ENCODE measurements at regions not wholly inside any gene's neighbourhood (a gene's known extent, or its start where the extent isn't known, plus 50 kb on each side); places are given as distances from the start of the nearest gene placed in this dataset.

DNA sequence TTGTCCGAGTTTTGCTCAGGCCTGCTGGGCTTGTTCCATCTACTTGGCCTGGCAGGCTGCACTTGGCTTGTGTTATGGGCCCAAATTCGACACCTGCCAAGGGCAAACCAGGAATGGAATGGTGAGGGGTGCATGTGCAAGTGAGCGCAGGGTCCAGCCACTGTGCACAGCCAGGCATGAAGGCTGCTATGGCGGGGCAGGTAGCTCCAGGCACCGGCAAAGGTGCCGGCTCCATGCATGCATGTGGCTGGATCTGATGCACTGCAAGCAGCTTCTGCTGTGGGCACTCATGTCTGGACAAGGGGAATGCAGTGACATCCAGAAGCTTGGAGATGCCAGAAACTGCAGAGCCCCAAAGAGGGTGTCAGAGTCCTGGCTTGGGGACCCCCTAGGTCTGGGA, 463.0 kb downstream of the EPHA3 start:
- H3K36me3 ChIP-seq (ENCODE audit: control insufficient read depth, insufficient read depth, low read length) = no peaks in the 10 kb centered on the region
- no peaks in the 10 kb centered on the region for H3K27me3 ChIP-seq (ENCODE audit: control insufficient read depth, insufficient read depth, low read length)
- H3K4me3 ChIP-seq (ENCODE audit: low read depth, low read length) = no peak overlapping the region
- no peak for FAIRE-seq
- TF ChIP-seq, protein P1, sequence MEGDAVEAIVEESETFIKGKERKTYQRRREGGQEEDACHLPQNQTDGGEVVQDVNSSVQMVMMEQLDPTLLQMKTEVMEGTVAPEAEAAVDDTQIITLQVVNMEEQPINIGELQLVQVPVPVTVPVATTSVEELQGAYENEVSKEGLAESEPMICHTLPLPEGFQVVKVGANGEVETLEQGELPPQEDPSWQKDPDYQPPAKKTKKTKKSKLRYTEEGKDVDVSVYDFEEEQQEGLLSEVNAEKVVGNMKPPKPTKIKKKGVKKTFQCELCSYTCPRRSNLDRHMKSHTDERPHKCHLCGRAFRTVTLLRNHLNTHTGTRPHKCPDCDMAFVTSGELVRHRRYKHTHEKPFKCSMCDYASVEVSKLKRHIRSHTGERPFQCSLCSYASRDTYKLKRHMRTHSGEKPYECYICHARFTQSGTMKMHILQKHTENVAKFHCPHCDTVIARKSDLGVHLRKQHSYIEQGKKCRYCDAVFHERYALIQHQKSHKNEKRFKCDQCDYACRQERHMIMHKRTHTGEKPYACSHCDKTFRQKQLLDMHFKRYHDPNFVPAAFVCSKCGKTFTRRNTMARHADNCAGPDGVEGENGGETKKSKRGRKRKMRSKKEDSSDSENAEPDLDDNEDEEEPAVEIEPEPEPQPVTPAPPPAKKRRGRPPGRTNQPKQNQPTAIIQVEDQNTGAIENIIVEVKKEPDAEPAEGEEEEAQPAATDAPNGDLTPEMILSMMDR (IDR thresholded peaks at IDR 0.05; ENCODE audit: insufficient read depth, low read length, severe bottlenecking) = no peak
- no peak for DNase-seq (ENCODE audit: low read depth)

DNA sequence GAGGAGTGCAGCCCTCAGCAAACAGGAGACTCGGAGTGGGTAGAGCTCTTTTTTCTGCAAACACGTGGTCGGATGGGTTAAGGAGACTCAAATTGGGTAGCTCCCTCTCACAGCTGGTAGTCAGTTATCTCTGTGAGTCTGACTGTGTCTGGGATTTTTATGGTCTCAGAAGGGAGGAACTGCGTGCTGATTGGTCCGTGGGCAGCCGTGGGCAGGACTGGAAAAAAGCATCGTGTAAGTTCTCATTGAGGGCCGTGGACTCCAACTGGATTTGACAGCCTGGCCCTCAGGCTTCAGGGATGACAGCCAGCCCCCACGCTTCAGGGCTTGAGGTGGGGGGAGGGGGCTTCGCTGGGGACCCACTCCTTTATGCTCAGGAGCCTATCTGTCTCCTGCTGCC, 463.9 kb downstream of the EPHA3 start:
- Histone ChIP-seq H3K36me3 (ENCODE audit: control insufficient read depth, insufficient read depth, low read length) (no peaks in the 10 kb centered on the region), H3K4me3 (ENCODE audit: low read depth, low read length) (no peak overlapping the region), H3K27me3 (ENCODE audit: control insufficient read depth, insufficient read depth, low read length) (no peaks in the 10 kb centered on the region)
- DNase-seq (ENCODE audit: low read depth) = no peak
- TF ChIP-seq, protein P1 (IDR thresholded peaks at IDR 0.05; ENCODE audit: insufficient read depth, low read length, severe bottlenecking) = no peak
- no peak for FAIRE-seq

DNA sequence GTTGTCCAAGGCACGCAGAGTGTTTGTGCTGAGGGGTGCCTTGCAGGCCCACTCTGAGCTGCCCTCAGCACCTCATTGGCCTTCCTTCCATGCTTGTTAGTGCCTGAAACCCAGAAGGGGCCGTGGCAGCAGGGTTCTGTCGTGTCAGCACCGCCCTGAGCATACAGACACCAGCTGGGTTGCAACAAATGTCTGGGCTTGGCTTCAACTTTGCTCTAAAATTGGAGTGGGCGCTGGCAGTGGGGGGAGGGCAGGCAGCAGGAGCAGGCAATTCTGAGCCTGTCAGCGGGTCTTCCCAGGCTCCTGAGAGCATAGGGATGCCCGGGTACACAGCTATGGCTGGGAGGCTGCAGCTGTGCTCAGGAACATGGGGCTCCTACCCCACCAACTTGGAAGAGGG, 464.3 kb downstream of the EPHA3 start:
- no peaks in the 10 kb centered on the region for H3K27me3 ChIP-seq (ENCODE audit: control insufficient read depth, insufficient read depth, low read length)
- no peaks in the 10 kb centered on the region for H3K36me3 ChIP-seq (ENCODE audit: control insufficient read depth, insufficient read depth, low read length)
- DNase-seq (ENCODE audit: low read depth) (no peak), FAIRE-seq (no peak)
- TF ChIP-seq, protein P1 (IDR thresholded peaks at IDR 0.05; ENCODE audit: insufficient read depth, low read length, severe bottlenecking) = no peak
- no peak overlapping the region for H3K4me3 ChIP-seq (ENCODE audit: low read depth, low read length)

DNA sequence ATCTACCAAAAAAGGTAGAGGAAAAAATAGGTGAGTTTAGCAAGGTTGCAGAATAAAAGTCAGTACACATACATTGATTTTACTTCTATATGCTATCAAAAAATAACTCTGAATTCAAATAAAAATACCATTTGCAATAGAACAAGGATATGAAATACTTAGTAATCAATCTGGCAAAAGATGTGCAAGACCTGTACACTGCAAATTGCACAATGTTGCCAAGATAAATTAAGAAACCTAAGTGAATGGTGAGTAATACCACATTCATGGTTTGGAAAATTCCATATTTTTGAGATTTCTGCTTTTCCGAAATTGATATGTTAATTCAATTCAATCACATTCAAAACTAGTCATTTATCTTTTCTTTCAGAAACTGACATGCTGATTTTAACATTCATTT, 464.8 kb downstream of the EPHA3 start:
- no peaks in the 10 kb centered on the region for H3K36me3 ChIP-seq (ENCODE audit: control insufficient read depth, insufficient read depth, low read length)
- H3K4me3 ChIP-seq (ENCODE audit: low read depth, low read length) = no peak overlapping the region
- H3K27me3 ChIP-seq (ENCODE audit: control insufficient read depth, insufficient read depth, low read length) = no peaks in the 10 kb centered on the region
- TF ChIP-seq, protein P1 (IDR thresholded peaks at IDR 0.05; ENCODE audit: insufficient read depth, low read length, severe bottlenecking) = no peak
- no peak for DNase-seq (ENCODE audit: low read depth)
- FAIRE-seq = no peak

DNA sequence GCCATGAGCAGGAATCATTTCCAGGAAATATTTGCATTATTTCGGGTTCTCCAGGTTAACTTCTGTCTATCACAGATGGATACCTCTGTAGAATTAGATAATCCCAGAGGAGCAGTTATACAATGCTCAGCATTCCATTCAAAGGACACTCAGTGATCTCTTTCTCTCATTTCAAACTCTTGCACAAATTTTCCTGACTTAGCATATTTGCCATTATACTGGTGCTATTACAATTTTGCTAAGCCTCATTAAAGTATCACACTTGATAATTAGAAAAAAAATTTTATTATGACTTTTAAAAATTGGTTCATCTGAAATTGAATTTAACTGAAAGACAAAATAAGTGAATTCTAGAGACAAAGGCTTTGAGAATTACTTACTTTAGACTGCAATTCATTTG, 469.0 kb downstream of the EPHA3 start:
- DNase-seq (ENCODE audit: low read depth) = no peak
- FAIRE-seq = no peak
- TF ChIP-seq, protein P1 (IDR thresholded peaks at IDR 0.05; ENCODE audit: insufficient read depth, low read length, severe bottlenecking) = no peak
- no peaks in the 10 kb centered on the region for H3K36me3 ChIP-seq (ENCODE audit: control insufficient read depth, insufficient read depth, low read length)
- no peaks in the 10 kb centered on the region for H3K27me3 ChIP-seq (ENCODE audit: control insufficient read depth, insufficient read depth, low read length)
- no peak overlapping the region for H3K4me3 ChIP-seq (ENCODE audit: low read depth, low read length)
